ENCODE measurements at regions not wholly inside any gene's neighbourhood (a gene's known extent, or its start where the extent isn't known, plus 50 kb on each side); places are given as distances from the start of the nearest gene placed in this dataset.
A peak's percentile ranks its signal among the peaks of the same experiment; 100 is the strongest.

DNA sequence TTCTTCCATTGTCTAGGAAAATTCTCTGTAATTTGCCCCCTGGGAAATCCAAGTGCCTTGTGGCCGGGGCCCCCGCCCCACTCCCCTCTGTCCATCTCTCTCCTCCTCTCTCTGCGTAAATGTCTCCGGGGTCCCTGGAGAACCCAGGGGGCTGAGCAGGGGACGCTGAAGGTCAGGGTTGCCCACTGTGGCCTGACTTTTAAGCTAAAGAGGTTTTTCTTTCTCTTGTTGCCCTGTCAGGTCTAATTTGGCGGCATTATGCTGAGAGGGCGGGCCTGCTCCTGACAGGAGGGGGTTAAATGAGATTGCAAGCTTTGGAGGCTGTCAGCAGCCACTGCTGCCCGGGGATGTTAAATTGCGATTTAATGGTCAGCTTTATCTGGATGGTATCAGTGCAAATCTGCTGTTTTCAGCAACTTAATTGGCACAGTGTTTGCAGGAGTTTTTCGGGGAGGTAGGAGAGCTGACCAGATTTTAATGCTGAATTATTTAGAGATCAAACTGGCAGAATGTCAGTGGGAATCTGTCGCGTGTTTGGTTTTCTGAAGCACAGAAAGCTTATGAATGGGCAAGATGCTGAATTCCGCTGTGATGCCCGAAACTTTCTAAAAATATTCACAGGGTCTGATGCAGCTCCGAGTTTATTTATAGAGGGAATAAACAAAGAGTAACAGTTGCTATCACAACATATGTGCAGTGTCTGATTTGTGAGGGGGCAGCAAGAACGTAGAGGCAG lies 93.2 kb upstream of the SOX1 start:
- no peak overlapping the region for H3K4me3 ChIP-seq (ENCODE audit: low read length)
- no peak for DNase-seq
- Mint-ChIP-seq H3K27ac (no peak overlapping the region), H3K9me3 (peaks cover 0 to 14% (median 6%) of the 10 kb centered on the region in 11 donors), H3K4me1 (peaks cover 0 to 5% (median 0%) of the 10 kb centered on the region in 7 donors), H3K4me3 (no peak overlapping the region), H3K36me3 (peaks cover 0 to 7% (median 0%) of the 10 kb centered on the region in 5 donors), H3K27me3 (peaks cover 8 to 57% (median 31%) of the 10 kb centered on the region in 5 donors)
- H3K27ac ChIP-seq (ENCODE audit: low read depth, low read length), result no peak overlapping the region
- no peak for ATAC-seq
- H3K36me3 ChIP-seq (ENCODE audit: control insufficient read depth in 2 of 3, insufficient read depth in 3 of 3, low read length in 3 of 3), result no peaks in the 10 kb centered on the region
- CTCF ChIA-PET, result no interaction called here
- POLR2A ChIA-PET, result no interaction called here
- H3K27me3 ChIP-seq (ENCODE audit: control insufficient read depth in 2 of 2, insufficient read depth in 2 of 2, low read length in 2 of 2), result no peaks in the 10 kb centered on the region
- intact Hi-C loops (cut with micrococcal nuclease), result no loop called here
- H3K4me1 ChIP-seq (ENCODE audit: control insufficient read depth in 2 of 2, insufficient read depth in 2 of 2, low read length in 2 of 2), result no peaks in the 10 kb centered on the region
- H3K9me3 ChIP-seq (ENCODE audit: control insufficient read depth in 2 of 3, low read length in 3 of 3), result no peaks in the 10 kb centered on the region

DNA sequence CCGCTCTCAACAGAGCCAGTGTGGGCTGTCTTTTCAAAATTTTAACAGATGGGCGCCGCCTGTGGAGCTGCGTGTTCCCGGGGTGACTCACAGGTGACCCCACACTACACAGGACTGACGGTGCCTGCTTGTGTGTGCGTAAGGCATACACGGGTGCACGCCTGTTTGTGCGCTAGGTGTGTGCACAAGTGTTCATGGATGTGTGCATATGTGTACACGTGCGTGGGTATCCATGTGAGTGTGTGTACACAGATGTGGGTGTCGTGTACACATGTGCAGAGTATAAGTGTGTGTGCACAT lies 92.7 kb upstream of the SOX1 start:
- POLR2A ChIA-PET, result no interaction called here

DNA sequence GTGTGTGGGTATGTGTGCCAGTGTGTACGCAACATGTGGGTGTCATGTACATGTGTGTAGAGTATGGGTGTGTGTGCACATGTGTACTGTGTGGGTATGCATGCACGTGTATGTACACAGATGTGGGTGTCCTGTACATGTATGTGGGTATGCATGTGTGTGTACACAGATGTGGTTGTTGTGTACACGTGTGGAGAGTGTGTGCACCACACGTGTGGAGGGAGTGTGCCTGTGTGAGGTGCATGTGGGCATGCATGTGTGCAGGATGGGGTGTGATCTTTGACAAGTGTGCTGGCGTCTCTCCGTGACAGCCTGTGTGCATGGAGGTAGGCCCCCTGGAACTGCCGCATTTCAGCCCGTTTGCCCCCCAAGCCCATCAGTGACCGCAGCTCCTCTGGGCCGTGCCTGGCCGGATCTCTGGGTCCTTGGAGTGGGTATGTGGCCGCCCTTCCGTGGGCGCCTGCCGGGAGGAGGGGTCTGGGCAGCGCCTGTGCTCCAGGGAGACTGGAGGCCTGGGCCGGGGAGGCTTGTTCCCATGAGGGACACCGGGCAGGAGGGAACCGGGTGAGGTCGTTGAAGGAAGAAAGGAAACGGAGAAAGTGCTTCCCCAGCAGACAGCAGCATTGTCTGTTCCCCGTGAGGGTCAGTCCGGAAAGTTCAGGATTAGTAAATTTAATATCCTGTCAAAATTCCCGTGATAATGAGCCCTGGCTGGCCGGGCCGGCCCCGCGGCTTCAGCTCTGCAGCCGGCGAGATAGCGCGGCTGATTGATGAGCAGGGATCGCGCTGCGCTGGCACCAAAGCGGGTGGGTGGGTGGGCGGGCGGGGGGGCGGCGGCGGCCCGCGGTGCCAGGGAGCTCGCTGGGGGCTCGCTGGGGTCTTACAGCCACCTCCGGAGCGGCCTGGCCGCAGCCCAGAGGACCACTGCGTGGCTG lies 91.1 kb upstream of the SOX1 start:
- H3K27ac Mint-ChIP-seq, result no peak overlapping the region
- H3K27ac ChIP-seq (ENCODE audit: low read depth, low read length), result no peak overlapping the region
- H3K4me3 ChIP-seq (ENCODE audit: low read length), result no peak overlapping the region
- no peaks in the 10 kb centered on the region for H3K27me3 ChIP-seq (ENCODE audit: control insufficient read depth in 2 of 2, insufficient read depth in 2 of 2, low read length in 2 of 2)
- no peaks in the 10 kb centered on the region for H3K4me1 ChIP-seq (ENCODE audit: control insufficient read depth in 2 of 2, insufficient read depth in 2 of 2, low read length in 2 of 2)
- H3K27me3 Mint-ChIP-seq, result peaks cover 8 to 52% (median 36%) of the 10 kb centered on the region in 5 donors
- H3K4me3 Mint-ChIP-seq, result no peak overlapping the region
- intact Hi-C loops (cut with micrococcal nuclease), result no loop called here
- ChIA-PET CTCF (no interaction called here), POLR2A (no interaction called here)
- peaks cover 0 to 5% (median 0%) of the 10 kb centered on the region in 7 donors for H3K4me1 Mint-ChIP-seq
- peaks cover 0 to 7% (median 0%) of the 10 kb centered on the region in 5 donors for H3K36me3 Mint-ChIP-seq
- ATAC-seq (peak; percentile 20), DNase-seq (no peak)
- H3K9me3 ChIP-seq (ENCODE audit: control insufficient read depth in 2 of 3, low read length in 3 of 3), result no peaks in the 10 kb centered on the region
- H3K9me3 Mint-ChIP-seq, result peaks cover 0 to 14% (median 6%) of the 10 kb centered on the region in 11 donors
- H3K36me3 ChIP-seq (ENCODE audit: control insufficient read depth in 2 of 3, insufficient read depth in 3 of 3, low read length in 3 of 3), result no peaks in the 10 kb centered on the region

More for the DNA sequence above, 92.7 kb upstream of the SOX1 start:
- Mint-ChIP-seq H3K4me3 (no peak overlapping the region), H3K27me3 (peaks cover 8 to 58% (median 33%) of the 10 kb centered on the region in 5 donors), H3K27ac (no peak overlapping the region), H3K36me3 (peaks cover 0 to 7% (median 0%) of the 10 kb centered on the region in 5 donors), H3K4me1 (peaks cover 0 to 5% (median 0%) of the 10 kb centered on the region in 7 donors), H3K9me3 (peaks cover 0 to 14% (median 6%) of the 10 kb centered on the region in 11 donors)
- Histone ChIP-seq H3K36me3 (ENCODE audit: control insufficient read depth in 2 of 3, insufficient read depth in 3 of 3, low read length in 3 of 3) (no peaks in the 10 kb centered on the region), H3K27me3 (ENCODE audit: control insufficient read depth in 2 of 2, insufficient read depth in 2 of 2, low read length in 2 of 2) (no peaks in the 10 kb centered on the region), H3K27ac (ENCODE audit: low read depth, low read length) (no peak overlapping the region), H3K4me3 (ENCODE audit: low read length) (no peak overlapping the region), H3K9me3 (ENCODE audit: control insufficient read depth in 2 of 3, low read length in 3 of 3) (no peaks in the 10 kb centered on the region), H3K4me1 (ENCODE audit: control insufficient read depth in 2 of 2, insufficient read depth in 2 of 2, low read length in 2 of 2) (no peaks in the 10 kb centered on the region)
- intact Hi-C loops (cut with micrococcal nuclease), result no loop called here
- DNase-seq, result no peak
- CTCF ChIA-PET, result no interaction called here
- ATAC-seq, result no peak

DNA sequence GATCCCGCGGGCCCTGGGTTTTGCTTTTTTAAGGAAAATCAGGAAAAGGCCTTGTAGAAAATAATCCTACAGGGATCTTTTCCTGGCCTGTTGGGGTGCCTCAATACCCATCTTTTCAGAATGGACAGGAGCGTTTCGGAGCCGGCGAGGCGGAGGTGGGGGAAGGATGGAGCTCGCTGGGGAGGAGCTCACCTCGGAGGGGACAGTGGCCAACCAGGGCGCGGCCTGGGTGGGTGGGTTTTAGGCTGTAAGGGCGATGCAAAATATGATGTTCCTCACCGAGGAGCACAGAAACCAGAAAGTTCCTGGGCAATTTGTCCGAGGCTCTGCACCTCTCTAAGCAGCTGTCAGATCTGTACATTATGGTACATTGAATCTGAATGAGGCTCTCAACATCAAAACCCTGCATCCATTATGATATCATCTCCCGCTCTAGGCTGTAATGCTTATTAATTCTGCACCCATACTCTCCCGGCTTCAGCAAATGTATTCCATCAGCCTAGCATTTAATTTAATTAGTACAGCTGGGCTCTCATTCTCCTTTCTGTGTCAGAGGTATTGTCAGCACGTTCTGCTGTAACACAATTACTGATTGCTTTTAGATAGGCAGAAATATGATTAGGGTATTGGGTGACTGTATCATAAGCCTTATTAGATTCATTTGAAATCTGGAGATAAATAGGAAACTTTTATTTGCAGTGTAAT lies 90.3 kb upstream of the SOX1 start:
- H3K27ac Mint-ChIP-seq, result no peak overlapping the region
- Histone ChIP-seq H3K4me3 (ENCODE audit: low read length) (no peak overlapping the region), H3K36me3 (ENCODE audit: control insufficient read depth in 2 of 3, insufficient read depth in 3 of 3, low read length in 3 of 3) (no peaks in the 10 kb centered on the region), H3K27me3 (ENCODE audit: control insufficient read depth in 2 of 2, insufficient read depth in 2 of 2, low read length in 2 of 2) (no peaks in the 10 kb centered on the region), H3K9me3 (ENCODE audit: control insufficient read depth in 2 of 3, low read length in 3 of 3) (no peaks in the 10 kb centered on the region), H3K27ac (ENCODE audit: low read depth, low read length) (no peak overlapping the region), H3K4me1 (ENCODE audit: control insufficient read depth in 2 of 2, insufficient read depth in 2 of 2, low read length in 2 of 2) (no peaks in the 10 kb centered on the region)
- ATAC-seq (no peak), DNase-seq (no peak)
- intact Hi-C loops (cut with micrococcal nuclease), result no loop called here
- H3K27me3 Mint-ChIP-seq, result peaks cover 8 to 52% (median 34%) of the 10 kb centered on the region in 5 donors
- peaks cover 0 to 5% (median 0%) of the 10 kb centered on the region in 7 donors for H3K4me1 Mint-ChIP-seq
- ChIA-PET POLR2A (no interaction called here), CTCF (no interaction called here)
- no peak overlapping the region for H3K4me3 Mint-ChIP-seq
- peaks cover 0 to 14% (median 3%) of the 10 kb centered on the region in 11 donors for H3K9me3 Mint-ChIP-seq
- peaks cover 0 to 7% (median 0%) of the 10 kb centered on the region in 5 donors for H3K36me3 Mint-ChIP-seq

DNA sequence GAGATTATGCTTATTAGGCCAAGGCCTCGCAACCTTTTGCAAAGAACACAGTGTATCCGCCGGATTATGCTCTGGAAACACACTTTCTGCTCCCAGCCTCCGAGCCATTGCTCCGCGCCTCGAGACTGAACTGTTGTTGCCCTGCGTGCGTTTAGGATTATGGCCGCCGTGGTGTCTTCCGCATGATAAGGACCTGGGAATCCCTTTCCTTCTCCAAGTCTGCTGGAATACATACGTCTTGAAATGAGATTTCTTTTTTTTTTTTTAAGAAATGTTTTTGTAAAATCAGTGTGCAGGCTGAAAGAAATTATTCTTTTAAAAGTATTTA lies 89.8 kb upstream of the SOX1 start:
- H3K4me3 ChIP-seq (ENCODE audit: low read length), result no peak overlapping the region
- DNase-seq (no peak), ATAC-seq (no peak)
- H3K9me3 Mint-ChIP-seq, result peaks cover 0 to 14% (median 3%) of the 10 kb centered on the region in 11 donors
- peaks cover 0 to 7% (median 0%) of the 10 kb centered on the region in 5 donors for H3K36me3 Mint-ChIP-seq
- intact Hi-C loops (cut with micrococcal nuclease), result no loop called here
- H3K4me3 Mint-ChIP-seq, result no peak overlapping the region
- no peaks in the 10 kb centered on the region for H3K9me3 ChIP-seq (ENCODE audit: control insufficient read depth in 2 of 3, low read length in 3 of 3)
- H3K27me3 Mint-ChIP-seq, result peaks cover 7 to 52% (median 39%) of the 10 kb centered on the region in 5 donors
- H3K27me3 ChIP-seq (ENCODE audit: control insufficient read depth in 2 of 2, insufficient read depth in 2 of 2, low read length in 2 of 2), result no peaks in the 10 kb centered on the region
- POLR2A ChIA-PET, result no interaction called here
- H3K4me1 ChIP-seq (ENCODE audit: control insufficient read depth in 2 of 2, insufficient read depth in 2 of 2, low read length in 2 of 2), result no peaks in the 10 kb centered on the region
- H3K27ac Mint-ChIP-seq, result no peak overlapping the region
- CTCF ChIA-PET, result no interaction called here
- H3K36me3 ChIP-seq (ENCODE audit: control insufficient read depth in 2 of 3, insufficient read depth in 3 of 3, low read length in 3 of 3), result no peaks in the 10 kb centered on the region
- H3K4me1 Mint-ChIP-seq, result peaks cover 0 to 5% (median 0%) of the 10 kb centered on the region in 7 donors
- no peak overlapping the region for H3K27ac ChIP-seq (ENCODE audit: low read depth, low read length)

DNA sequence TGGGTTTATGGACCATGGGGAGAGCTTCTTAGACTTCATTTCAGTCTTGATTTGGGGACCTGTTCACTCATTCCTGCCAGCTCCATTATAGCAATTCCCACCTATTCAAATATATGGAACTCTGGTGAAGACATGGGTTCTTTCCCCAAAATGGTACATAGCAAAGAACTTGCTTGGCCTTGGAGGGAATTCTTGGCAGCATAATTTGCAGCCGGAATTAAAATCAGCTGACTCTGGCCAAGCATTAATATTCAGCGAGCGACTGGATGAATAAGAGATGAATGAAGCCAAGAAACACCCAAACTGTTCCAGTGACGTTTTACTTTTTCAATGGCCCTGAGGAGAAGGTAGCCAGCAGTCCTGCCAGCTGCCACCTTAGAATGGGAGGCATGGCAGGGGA lies 88.4 kb upstream of the SOX1 start:
- Histone ChIP-seq H3K9me3 (ENCODE audit: control insufficient read depth in 2 of 3, low read length in 3 of 3) (no peaks in the 10 kb centered on the region), H3K4me3 (ENCODE audit: low read length) (no peak overlapping the region), H3K27ac (ENCODE audit: low read depth, low read length) (no peak overlapping the region), H3K27me3 (ENCODE audit: control insufficient read depth in 2 of 2, insufficient read depth in 2 of 2, low read length in 2 of 2) (no peaks in the 10 kb centered on the region), H3K36me3 (ENCODE audit: control insufficient read depth in 2 of 3, insufficient read depth in 3 of 3, low read length in 3 of 3) (no peaks in the 10 kb centered on the region), H3K4me1 (ENCODE audit: control insufficient read depth in 2 of 2, insufficient read depth in 2 of 2, low read length in 2 of 2) (no peaks in the 10 kb centered on the region)
- CTCF ChIA-PET, result no interaction called here
- no peak for ATAC-seq
- Mint-ChIP-seq H3K36me3 (peaks cover 0 to 7% (median 0%) of the 10 kb centered on the region in 5 donors), H3K4me1 (peaks cover 0 to 5% (median 0%) of the 10 kb centered on the region in 7 donors), H3K27ac (no peak overlapping the region), H3K4me3 (no peak overlapping the region), H3K9me3 (peaks cover 0 to 14% (median 3%) of the 10 kb centered on the region in 11 donors), H3K27me3 (peaks cover 0 to 45% (median 36%) of the 10 kb centered on the region in 5 donors)
- intact Hi-C loops (cut with micrococcal nuclease), result no loop called here
- DNase-seq, result no peak
- POLR2A ChIA-PET, result no interaction called here

Measured in naive thymus-derived CD4-positive, alpha-beta T cell (primary cell).